BJ (cell line): ENCODE measurements at regions not wholly inside any gene's neighbourhood (a gene's known extent, or its start where the extent isn't known, plus 50 kb on each side); places are given as distances from the start of the nearest gene placed in this dataset.

Source experiments
- CTCF ChIA-PET: fragments of 350-600 bp; formaldehyde crosslinking; extraction: SDS; loops from one replicate; lab custom pipeline; 2021; ENCODE audit warnings: antibody characterized with exemption, inconsistent platforms; lab: Yijun Ruan, JAX
- POLR2A ChIA-PET: fragments of 300-600 bp; sonication (Branson Sonifier 250); formaldehyde crosslinking; extraction: SDS; loops from one replicate; lab custom pipeline; 2021; ENCODE audit warnings: antibody characterized with exemption; lab: Charles Lee
- DNase-seq: peaks from one replicate; pipeline ENCODE4 v3.0.0-alpha.2; 2011; ENCODE audit warnings: low read depth
- H3K27me3 ChIP-seq: 2 replicates; pipeline ENCODE4 v1.6.0; 2011; ENCODE audit warnings: low read length; ENCODE audit not compliant: control insufficient read depth, insufficient read depth
- H3K36me3 ChIP-seq: 2 replicates; pipeline ENCODE4 v1.5.1; 2011; ENCODE audit warnings: low read length; ENCODE audit not compliant: control insufficient read depth, insufficient read depth
- H3K4me3 ChIP-seq: 2 replicates; pipeline ENCODE4 v1.5.1; 2011; ENCODE audit warnings: low read depth, mild to moderate bottlenecking, control low read depth, low read length
- CTCF ChIP-seq: IDR thresholded peaks from 2 replicates; pipeline ENCODE4 v1.5.1; 2011; ENCODE audit warnings: low read depth, mild to moderate bottlenecking, control low read depth, inconsistent platforms, low read length, moderate library complexity; ENCODE audit not compliant: insufficient read depth

DNA sequence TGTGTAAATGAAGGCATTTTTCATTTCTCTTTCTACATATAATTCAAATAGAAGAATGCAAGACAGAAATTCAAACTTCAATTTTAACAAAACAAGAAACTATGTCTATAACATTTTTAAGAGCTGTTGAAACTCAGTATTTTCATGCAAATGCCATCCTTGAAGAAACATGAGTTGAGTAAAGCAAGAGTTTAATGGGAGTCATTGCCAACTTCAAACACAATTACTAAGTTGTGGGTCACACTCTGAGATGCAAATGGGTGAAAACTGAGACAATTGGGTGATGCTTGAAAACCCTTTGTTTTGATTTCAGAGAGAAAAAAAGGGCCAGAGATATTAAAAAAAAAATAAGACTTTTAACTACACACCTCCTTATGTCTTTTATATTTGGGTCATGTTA, 865.9 kb downstream of the FAT4 start:
- ChIA-PET CTCF (no interaction called here), POLR2A (no interaction called here)
- no peak for DNase-seq
- Histone ChIP-seq H3K36me3 (no peaks in the 10 kb centered on the region), H3K27me3 (no peaks in the 10 kb centered on the region), H3K4me3 (no peak overlapping the region)
- TF ChIP-seq CTCF, result no peak

GRCh38 chr4:126182336-126182735, 867.6 kb downstream of the FAT4 start:
- no peak overlapping the region for H3K4me3 ChIP-seq
- no peak for TF ChIP-seq CTCF
- CTCF ChIA-PET, result no interaction called here

GRCh38 chr4:126182786-126183185, 868.0 kb downstream of the FAT4 start:
- Histone ChIP-seq H3K36me3 (no peaks in the 10 kb centered on the region), H3K4me3 (no peak overlapping the region), H3K27me3 (no peaks in the 10 kb centered on the region)
- ChIA-PET CTCF (no interaction called here), POLR2A (no interaction called here)
- DNase-seq, result no peak
- TF ChIP-seq CTCF, result no peak

More at GRCh38 chr4:126182336-126182735, 867.6 kb downstream of the FAT4 start:
- Histone ChIP-seq H3K36me3 (no peaks in the 10 kb centered on the region), H3K27me3 (no peaks in the 10 kb centered on the region)
- POLR2A ChIA-PET, result no interaction called here
- DNase-seq, result no peak

GRCh38 chr4:126183206-126183605, 868.5 kb downstream of the FAT4 start:
- POLR2A ChIA-PET, result no interaction called here
- TF ChIP-seq CTCF, result no peak
- H3K4me3 ChIP-seq, result no peak overlapping the region
- no peaks in the 10 kb centered on the region for H3K27me3 ChIP-seq
- CTCF ChIA-PET, result no interaction called here
- DNase-seq, result no peak
- no peaks in the 10 kb centered on the region for H3K36me3 ChIP-seq

GRCh38 chr4:126191536-126191935, 876.8 kb downstream of the FAT4 start:
- Histone ChIP-seq H3K4me3 (no peak overlapping the region), H3K27me3 (no peaks in the 10 kb centered on the region), H3K36me3 (no peaks in the 10 kb centered on the region)
- TF ChIP-seq CTCF, result no peak
- DNase-seq, result no peak
- CTCF ChIA-PET, result no interaction called here
- POLR2A ChIA-PET, result no interaction called here
